Effector memory CD8-positive, alpha-beta T cell (primary cell): ENCODE measurements at regions not wholly inside any gene's neighbourhood (a gene's known extent, or its start where the extent isn't known, plus 50 kb on each side); places are given as distances from the start of the nearest gene placed in this dataset.

Experiments used
- ATAC-seq: fragments of 150-1000 bp; cut with Tn5 transposase; replicated peaks from 2 replicates; pipeline ENCODE4 v1.10.0; 2021; ENCODE audit warnings: mild to moderate bottlenecking, moderate library complexity
- DNase-seq, 3 experiments: peaks; one replicate each; pipeline ENCODE4 v3.0.0; 2021
- H3K27ac Mint-ChIP-seq, 2 donors: one replicate each; pipeline ENCODE4 v1.8.0; 2022; ENCODE audit warnings: mild to moderate bottlenecking in 2 of 2, mixed read lengths in 2 of 2, moderate library complexity in 2 of 2
- H3K27me3 Mint-ChIP-seq, 2 donors: one replicate each; pipeline ENCODE4 v1.8.0; 2022; ENCODE audit warnings: mixed read lengths in 2 of 2
- H3K36me3 Mint-ChIP-seq: one replicate; pipeline ENCODE4 v1.8.0; 2022; ENCODE audit warnings: mild to moderate bottlenecking, moderate library complexity, mixed read lengths; ENCODE audit not compliant: insufficient read depth
- H3K4me1 Mint-ChIP-seq, 2 donors: one replicate each; pipeline ENCODE4 v1.8.0; 2022; ENCODE audit warnings: low read depth in 2 of 2, mixed read lengths in 2 of 2
- H3K4me3 Mint-ChIP-seq, 2 donors: one replicate each; pipeline ENCODE4 v1.8.0; 2022; ENCODE audit warnings: mild to moderate bottlenecking in 2 of 2, mixed read lengths in 2 of 2, moderate library complexity in 2 of 2
- H3K9me3 Mint-ChIP-seq, 2 donors: one replicate each; pipeline ENCODE4 v1.8.0; 2022; ENCODE audit warnings: mixed read lengths in 2 of 2

DNA sequence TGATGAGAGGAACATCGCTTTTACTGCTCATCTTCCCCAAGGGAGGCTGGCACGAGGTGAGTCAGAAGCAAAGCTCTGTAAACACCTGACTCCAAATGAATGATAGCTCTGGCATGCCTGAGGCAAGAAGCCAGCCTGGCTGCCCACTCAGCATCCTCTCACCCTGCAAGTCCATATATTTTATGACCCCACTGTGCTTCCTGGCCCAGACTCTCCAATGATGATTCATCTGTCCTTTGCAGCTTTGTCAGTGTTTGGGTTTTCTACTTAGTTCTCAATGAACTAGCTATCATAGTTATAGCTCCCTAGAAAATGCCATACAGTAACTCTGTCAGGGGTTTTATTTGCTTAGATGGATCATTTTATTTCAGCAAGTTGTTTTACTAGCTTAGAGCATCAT lies 52.1 kb upstream of the FSTL4 start:
- Mint-ChIP-seq H3K9me3 (no peaks in the 10 kb centered on the region), H3K27ac (no peak overlapping the region), H3K4me1 (no peaks in the 10 kb centered on the region), H3K36me3 (no peaks in the 10 kb centered on the region), H3K4me3 (no peak overlapping the region), H3K27me3 (peaks cover 41 to 43% of the 10 kb centered on the region in 2 donors)
- DNase-seq = no peak
- no peak for ATAC-seq

- Mint-ChIP-seq H3K4me1 (no peaks in the 10 kb centered on the region), H3K9me3 (no peaks in the 10 kb centered on the region), H3K4me3 (no peak overlapping the region), H3K27ac (no peak overlapping the region), H3K27me3 (peaks cover 34 to 42% of the 10 kb centered on the region in 2 donors), H3K36me3 (no peaks in the 10 kb centered on the region)
- ATAC-seq (no peak), DNase-seq (no peak)
Observed at GRCh38 chr5:133663397-133664054, 51.2 kb upstream of the FSTL4 start.

DNA sequence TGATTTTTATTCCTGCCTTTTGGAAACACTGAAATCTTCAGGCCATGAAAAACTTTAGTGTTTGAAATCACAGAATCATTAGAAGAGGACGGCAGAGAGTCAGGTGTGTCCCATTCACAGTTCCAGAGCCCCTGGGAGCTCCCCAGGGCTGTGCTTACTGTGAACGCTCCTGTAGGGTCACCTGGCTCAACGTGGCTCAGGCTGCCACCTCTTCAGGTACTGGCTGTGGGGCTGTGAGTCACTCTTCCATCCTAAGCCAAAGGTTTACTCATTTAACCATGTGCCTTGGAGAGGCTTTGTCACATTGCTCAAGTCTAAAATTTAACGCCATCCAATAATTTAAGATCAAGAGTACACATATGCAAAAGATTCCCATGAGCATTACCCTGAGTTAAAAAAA lies 50.2 kb upstream of the FSTL4 start:
- DNase-seq = no peak
- no peak overlapping the region for H3K4me3 Mint-ChIP-seq
- ATAC-seq = no peak
- no peaks in the 10 kb centered on the region for H3K9me3 Mint-ChIP-seq
- H3K4me1 Mint-ChIP-seq = no peaks in the 10 kb centered on the region
- H3K27ac Mint-ChIP-seq = no peak overlapping the region
- peaks cover 25 to 38% of the 10 kb centered on the region in 2 donors for H3K27me3 Mint-ChIP-seq
- H3K36me3 Mint-ChIP-seq = no peaks in the 10 kb centered on the region
